GM13976 (cell line): ENCODE measurements at regions not wholly inside any gene's neighbourhood (a gene's known extent, or its start where the extent isn't known, plus 50 kb on each side); places are given as distances from the start of the nearest gene placed in this dataset.

Source experiments
- DNase-seq: peaks from one replicate; pipeline ENCODE4 v3.0.0; 2012; ENCODE audit warnings: low spot score
- in situ Hi-C: fragments of 300-500 bp; cut with MboI; formaldehyde crosslinking; loops from one replicate; pipeline ENCODE4 v1.12.0; 2022; ENCODE audit warnings: low sequenced_read_pairs, mixed read lengths, inconsistent platforms; ENCODE audit not compliant: unreplicated experiment
- TF ChIP-seq, protein P1 (sequence below): IDR thresholded peaks from 2 replicates; pipeline ENCODE4 v1.5.1; 2012; ENCODE audit warnings: borderline replicate concordance, mild to moderate bottlenecking; ENCODE audit not compliant: insufficient read depth; ENCODE audit errors: extremely low read depth, missing control alignments, control extremely low read depth

DNA sequence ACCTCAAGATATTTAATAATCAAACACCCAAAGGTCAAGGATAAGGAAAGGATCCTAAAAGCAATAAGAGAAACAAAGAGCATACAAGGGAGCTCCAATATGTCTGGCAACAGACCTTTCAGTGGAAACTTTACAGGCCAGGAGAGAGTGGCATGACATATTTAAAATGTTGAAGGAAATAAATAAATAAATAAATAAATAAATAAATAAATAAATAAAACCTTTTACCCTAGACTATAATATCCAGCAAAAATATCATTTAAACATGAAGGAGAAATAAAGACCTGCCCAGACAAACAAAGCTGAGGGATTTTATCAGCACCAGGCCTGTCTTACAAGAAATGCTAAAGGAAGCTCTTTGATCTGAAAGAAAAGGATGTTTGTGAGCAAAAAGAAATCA is 367.8 kb upstream of the PBX1 start:
- TF ChIP-seq, protein P1, sequence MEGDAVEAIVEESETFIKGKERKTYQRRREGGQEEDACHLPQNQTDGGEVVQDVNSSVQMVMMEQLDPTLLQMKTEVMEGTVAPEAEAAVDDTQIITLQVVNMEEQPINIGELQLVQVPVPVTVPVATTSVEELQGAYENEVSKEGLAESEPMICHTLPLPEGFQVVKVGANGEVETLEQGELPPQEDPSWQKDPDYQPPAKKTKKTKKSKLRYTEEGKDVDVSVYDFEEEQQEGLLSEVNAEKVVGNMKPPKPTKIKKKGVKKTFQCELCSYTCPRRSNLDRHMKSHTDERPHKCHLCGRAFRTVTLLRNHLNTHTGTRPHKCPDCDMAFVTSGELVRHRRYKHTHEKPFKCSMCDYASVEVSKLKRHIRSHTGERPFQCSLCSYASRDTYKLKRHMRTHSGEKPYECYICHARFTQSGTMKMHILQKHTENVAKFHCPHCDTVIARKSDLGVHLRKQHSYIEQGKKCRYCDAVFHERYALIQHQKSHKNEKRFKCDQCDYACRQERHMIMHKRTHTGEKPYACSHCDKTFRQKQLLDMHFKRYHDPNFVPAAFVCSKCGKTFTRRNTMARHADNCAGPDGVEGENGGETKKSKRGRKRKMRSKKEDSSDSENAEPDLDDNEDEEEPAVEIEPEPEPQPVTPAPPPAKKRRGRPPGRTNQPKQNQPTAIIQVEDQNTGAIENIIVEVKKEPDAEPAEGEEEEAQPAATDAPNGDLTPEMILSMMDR = no peak
- in situ Hi-C loops = no loop called here
- no peak for DNase-seq

DNA sequence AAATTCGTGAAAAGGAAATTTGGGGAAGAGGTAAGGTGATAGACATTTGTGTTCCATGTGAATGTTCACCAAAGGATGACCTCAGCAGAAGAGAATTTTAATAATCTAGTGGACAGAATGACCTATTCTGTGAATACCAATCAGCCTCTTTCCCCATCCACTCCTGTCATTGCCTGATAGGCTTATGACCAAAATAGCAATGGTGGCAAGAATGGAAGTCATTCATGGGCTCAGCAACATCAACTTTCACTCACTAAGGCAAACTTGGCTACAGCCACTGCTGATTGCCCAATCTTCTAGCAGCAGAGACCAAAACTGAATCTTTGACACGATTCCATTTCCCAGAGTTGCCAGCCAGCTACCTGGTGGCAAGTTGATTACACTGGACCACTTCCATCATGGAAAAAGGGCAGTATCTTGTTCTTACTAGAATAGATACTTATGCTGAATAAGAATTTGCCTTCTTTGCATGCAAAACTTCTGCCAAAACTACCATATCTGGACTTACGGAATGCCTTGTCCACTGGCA is 348.7 kb upstream of the PBX1 start:
- TF ChIP-seq, protein P1 = no peak
- no peak for DNase-seq
- in situ Hi-C loops = no loop called here

- in situ Hi-C loops = no loop called here
Observed at GRCh38 chr1:164223378-164223777, 335.6 kb upstream of the PBX1 start.

GRCh38 chr1:164225011-164225410 is 334.0 kb upstream of the PBX1 start:
- in situ Hi-C loops = no loop called here
- DNase-seq = no peak
- TF ChIP-seq, protein P1 = no peak

More at GRCh38 chr1:164223378-164223777, 335.6 kb upstream of the PBX1 start:
- DNase-seq = no peak
- TF ChIP-seq, protein P1 = no peak

GRCh38 chr1:164226977-164227376 is 332.0 kb upstream of the PBX1 start:
- in situ Hi-C loops = no loop called here
- TF ChIP-seq, protein P1 = no peak
- no peak for DNase-seq

DNA sequence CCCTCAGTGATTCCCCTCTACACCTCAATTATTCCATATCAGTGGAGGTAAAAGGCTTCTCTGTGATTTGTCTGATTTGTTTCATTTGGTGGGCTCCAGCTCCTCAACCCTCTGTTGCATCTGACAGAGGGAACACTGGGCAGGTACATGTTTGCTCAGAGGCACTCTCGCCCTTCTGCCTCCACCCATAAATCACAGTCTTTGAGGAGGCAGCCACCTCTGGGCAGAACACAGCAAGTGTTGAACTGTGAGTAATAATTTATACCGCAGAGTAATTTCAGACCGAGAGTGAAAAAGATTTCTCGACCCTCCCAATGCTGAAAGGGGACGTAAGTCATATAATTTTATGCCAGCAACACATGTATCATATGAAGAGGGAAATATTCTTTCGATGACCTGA is 330.1 kb upstream of the PBX1 start:
- TF ChIP-seq, protein P1 = no peak
- in situ Hi-C loops = no loop called here
- DNase-seq = no peak
